ENCODE measurements at regions not wholly inside any gene's neighbourhood (a gene's known extent, or its start where the extent isn't known, plus 50 kb on each side); places are given as distances from the start of the nearest gene placed in this dataset.

- Histone ChIP-seq H2AFZ (ENCODE audit: insufficient read depth, low read length, poor library complexity) (no peak overlapping the region), H3K27me3 (ENCODE audit: insufficient read depth, low read length) (no peaks in the 10 kb centered on the region), H3K18ac (ENCODE audit: low read length) (no peak overlapping the region), H4K12ac (ENCODE audit: low read depth, low read length) (no peak overlapping the region), H3K23ac (ENCODE audit: low read length) (no peak overlapping the region), H3K4me2 (ENCODE audit: low read length) (no peak overlapping the region), H2BK12ac (ENCODE audit: low read length) (no peak overlapping the region), H2AK5ac (ENCODE audit: low read length) (no peak overlapping the region), H3K36me3 (ENCODE audit: control insufficient read depth in 1 of 2, insufficient read depth in 2 of 2, low read length in 2 of 2) (no peaks in the 10 kb centered on the region), H3K14ac (ENCODE audit: low read length) (no peak overlapping the region), H3K79me2 (ENCODE audit: control insufficient read depth, insufficient read depth, low read length, poor library complexity) (no peaks in the 10 kb centered on the region), H3K4me3 (ENCODE audit: low read depth, low read length) (no peak overlapping the region), H3K9ac (ENCODE audit: low read length) (no peak overlapping the region), H2BK120ac (ENCODE audit: insufficient read depth, low read length, poor library complexity) (no peak overlapping the region), H3K4ac (ENCODE audit: low read depth, low read length) (no peak overlapping the region), H4K91ac (ENCODE audit: low read depth, low read length) (no peak overlapping the region), H4K8ac (ENCODE audit: low read depth, low read length) (no peak overlapping the region), H3K27ac (ENCODE audit: low read depth, low read length) (no peak overlapping the region), H3K79me1 (ENCODE audit: low read length) (peaks cover 2% of the 10 kb centered on the region), H3K9me3 (ENCODE audit: insufficient read depth, low read depth, low read length) (no peaks in the 10 kb centered on the region), H2BK5ac (ENCODE audit: low read depth, low read length, poor library complexity) (no peak overlapping the region), H3K4me1 (ENCODE audit: control insufficient read depth in 1 of 2, insufficient read depth in 2 of 2, low read length in 2 of 2) (peaks cover 9 to 10% of the 10 kb centered on the region in 2 experiments)
- no CpG with 5 or more reads among the region's 6 CpGs for WGBS (ENCODE audit: extremely low coverage, insufficient coverage, insufficient read length)
- no peak for DNase-seq
Observed at GRCh38 chr1:234698686-234699085, 88.7 kb upstream of the IRF2BP2 start.

GRCh38 chr1:234697741-234698140 lies 87.8 kb upstream of the IRF2BP2 start:
- Histone ChIP-seq H3K4me2 (ENCODE audit: low read length) (no peak overlapping the region), H4K91ac (ENCODE audit: low read depth, low read length) (no peak overlapping the region), H3K4ac (ENCODE audit: low read depth, low read length) (no peak overlapping the region), H3K18ac (ENCODE audit: low read length) (no peak overlapping the region), H4K8ac (ENCODE audit: low read depth, low read length) (no peak overlapping the region), H3K36me3 (ENCODE audit: control insufficient read depth in 1 of 2, insufficient read depth in 2 of 2, low read length in 2 of 2) (no peaks in the 10 kb centered on the region), H2BK12ac (ENCODE audit: low read length) (no peak overlapping the region), H3K9ac (ENCODE audit: low read length) (no peak overlapping the region), H2BK120ac (ENCODE audit: insufficient read depth, low read length, poor library complexity) (no peak overlapping the region), H3K79me2 (ENCODE audit: control insufficient read depth, insufficient read depth, low read length, poor library complexity) (no peaks in the 10 kb centered on the region), H2BK5ac (ENCODE audit: low read depth, low read length, poor library complexity) (no peak overlapping the region), H3K14ac (ENCODE audit: low read length) (no peak overlapping the region), H2AFZ (ENCODE audit: insufficient read depth, low read length, poor library complexity) (no peak overlapping the region), H3K9me3 (ENCODE audit: insufficient read depth, low read depth, low read length) (no peaks in the 10 kb centered on the region), H3K27me3 (ENCODE audit: insufficient read depth, low read length) (no peaks in the 10 kb centered on the region), H3K79me1 (ENCODE audit: low read length) (peaks cover 2% of the 10 kb centered on the region), H3K27ac (ENCODE audit: low read depth, low read length) (no peak overlapping the region), H3K4me1 (ENCODE audit: control insufficient read depth in 1 of 2, insufficient read depth in 2 of 2, low read length in 2 of 2) (peaks cover 9 to 10% of the 10 kb centered on the region in 2 experiments), H3K23ac (ENCODE audit: low read length) (no peak overlapping the region), H2AK5ac (ENCODE audit: low read length) (no peak overlapping the region), H4K12ac (ENCODE audit: low read depth, low read length) (no peak overlapping the region), H3K4me3 (ENCODE audit: low read depth, low read length) (no peak overlapping the region)
- WGBS (ENCODE audit: extremely low coverage, insufficient coverage, insufficient read length): no CpG with 5 or more reads among the region's 8 CpGs
- no peak for DNase-seq

- peaks cover 2% of the 10 kb centered on the region for H3K79me1 ChIP-seq (ENCODE audit: low read length)
- no peak overlapping the region for H2BK12ac ChIP-seq (ENCODE audit: low read length)
- no peak overlapping the region for H3K18ac ChIP-seq (ENCODE audit: low read length)
- H3K27ac ChIP-seq (ENCODE audit: low read depth, low read length): no peak overlapping the region
- H3K4ac ChIP-seq (ENCODE audit: low read depth, low read length): no peak overlapping the region
- H2AK5ac ChIP-seq (ENCODE audit: low read length): no peak overlapping the region
- WGBS (ENCODE audit: extremely low coverage, insufficient coverage, insufficient read length): no CpG with 5 or more reads among the region's 1 CpG
- no peak overlapping the region for H3K4me3 ChIP-seq (ENCODE audit: low read depth, low read length)
- no peak overlapping the region for H4K8ac ChIP-seq (ENCODE audit: low read depth, low read length)
- H3K79me2 ChIP-seq (ENCODE audit: control insufficient read depth, insufficient read depth, low read length, poor library complexity): no peaks in the 10 kb centered on the region
- H2BK120ac ChIP-seq (ENCODE audit: insufficient read depth, low read length, poor library complexity): no peak overlapping the region
- no peak overlapping the region for H2AFZ ChIP-seq (ENCODE audit: insufficient read depth, low read length, poor library complexity)
- no peak overlapping the region for H3K14ac ChIP-seq (ENCODE audit: low read length)
- no peak overlapping the region for H2BK5ac ChIP-seq (ENCODE audit: low read depth, low read length, poor library complexity)
- H3K4me2 ChIP-seq (ENCODE audit: low read length): no peak overlapping the region
- H3K27me3 ChIP-seq (ENCODE audit: insufficient read depth, low read length): no peaks in the 10 kb centered on the region
- H4K12ac ChIP-seq (ENCODE audit: low read depth, low read length): no peak overlapping the region
- no peak overlapping the region for H3K23ac ChIP-seq (ENCODE audit: low read length)
- H3K9me3 ChIP-seq (ENCODE audit: insufficient read depth, low read depth, low read length): no peaks in the 10 kb centered on the region
- H4K91ac ChIP-seq (ENCODE audit: low read depth, low read length): no peak overlapping the region
- no peak overlapping the region for H3K9ac ChIP-seq (ENCODE audit: low read length)
- H3K4me1 ChIP-seq (ENCODE audit: control insufficient read depth in 1 of 2, insufficient read depth in 2 of 2, low read length in 2 of 2): peaks cover 9 to 10% of the 10 kb centered on the region in 2 experiments
- H3K36me3 ChIP-seq (ENCODE audit: control insufficient read depth in 1 of 2, insufficient read depth in 2 of 2, low read length in 2 of 2): no peaks in the 10 kb centered on the region
- DNase-seq: no peak
Observed at GRCh38 chr1:234697015-234697414, 87.0 kb upstream of the IRF2BP2 start.

- no peaks in the 10 kb centered on the region for H3K27me3 ChIP-seq (ENCODE audit: insufficient read depth, low read length)
- no peak overlapping the region for H3K27ac ChIP-seq (ENCODE audit: low read depth, low read length)
- no peak overlapping the region for H3K23ac ChIP-seq (ENCODE audit: low read length)
- H3K18ac ChIP-seq (ENCODE audit: low read length): no peak overlapping the region
- H3K79me2 ChIP-seq (ENCODE audit: control insufficient read depth, insufficient read depth, low read length, poor library complexity): no peaks in the 10 kb centered on the region
- no peak overlapping the region for H3K14ac ChIP-seq (ENCODE audit: low read length)
- H4K8ac ChIP-seq (ENCODE audit: low read depth, low read length): no peak overlapping the region
- no peak overlapping the region for H3K4me2 ChIP-seq (ENCODE audit: low read length)
- no peak overlapping the region for H3K4ac ChIP-seq (ENCODE audit: low read depth, low read length)
- no peak overlapping the region for H2BK12ac ChIP-seq (ENCODE audit: low read length)
- H2AFZ ChIP-seq (ENCODE audit: insufficient read depth, low read length, poor library complexity): no peak overlapping the region
- H3K4me1 ChIP-seq (ENCODE audit: control insufficient read depth in 1 of 2, insufficient read depth in 2 of 2, low read length in 2 of 2): peaks cover 9 to 10% of the 10 kb centered on the region in 2 experiments
- H3K9ac ChIP-seq (ENCODE audit: low read length): no peak overlapping the region
- H2BK120ac ChIP-seq (ENCODE audit: insufficient read depth, low read length, poor library complexity): no peak overlapping the region
- no peak overlapping the region for H2AK5ac ChIP-seq (ENCODE audit: low read length)
- H3K79me1 ChIP-seq (ENCODE audit: low read length): peaks cover 2% of the 10 kb centered on the region
- no peak overlapping the region for H3K4me3 ChIP-seq (ENCODE audit: low read depth, low read length)
- no peak overlapping the region for H4K91ac ChIP-seq (ENCODE audit: low read depth, low read length)
- no peak overlapping the region for H2BK5ac ChIP-seq (ENCODE audit: low read depth, low read length, poor library complexity)
- DNase-seq: no peak
- WGBS (ENCODE audit: extremely low coverage, insufficient coverage, insufficient read length): no CpG with 5 or more reads among the region's 11 CpGs
- no peaks in the 10 kb centered on the region for H3K36me3 ChIP-seq (ENCODE audit: control insufficient read depth in 1 of 2, insufficient read depth in 2 of 2, low read length in 2 of 2)
- no peak overlapping the region for H4K12ac ChIP-seq (ENCODE audit: low read depth, low read length)
- H3K9me3 ChIP-seq (ENCODE audit: insufficient read depth, low read depth, low read length): no peaks in the 10 kb centered on the region
Observed at GRCh38 chr1:234696148-234696576, 86.2 kb upstream of the IRF2BP2 start.
